Cardiac muscle cell (in vitro differentiated cells and primary cell): ENCODE measurements at regions not wholly inside any gene's neighbourhood (a gene's known extent, or its start where the extent isn't known, plus 50 kb on each side); places are given as distances from the start of the nearest gene placed in this dataset.
A peak's percentile ranks its signal among the peaks of the same experiment; 100 is the strongest.

Experiments used
- DNase-seq, 2 donors: peaks; one replicate each; pipeline versions ENCODE4 v3.0.0 to v3.0.0-alpha.2; 2010 to 2017; ENCODE audit warnings: low read depth in 1 of 2, low spot score in 1 of 2
- H3K27ac ChIP-seq: fragments of 200-600 bp; sonication (generic); 2 replicates; pipeline ENCODE4 v1.5.1; 2016
- H3K27me3 ChIP-seq: fragments of 200-600 bp; sonication (generic); 2 replicates; pipeline ENCODE4 v1.6.0; 2016; ENCODE audit warnings: control low read depth
- H3K36me3 ChIP-seq: fragments of 200-600 bp; sonication (generic); 2 replicates; pipeline ENCODE4 v1.5.1; 2016; ENCODE audit warnings: control low read depth
- H3K4me1 ChIP-seq: fragments of 200-600 bp; sonication (generic); 2 replicates; pipeline ENCODE4 v1.8.1; 2017; ENCODE audit warnings: low read depth, mild to moderate bottlenecking, mixed run types
- H3K4me3 ChIP-seq: fragments of 200-600 bp; sonication (generic); 2 replicates; pipeline ENCODE4 v1.5.1; 2016; ENCODE audit warnings: mild to moderate bottlenecking
- H3K9me3 ChIP-seq: fragments of 200-600 bp; sonication (generic); 2 replicates; pipeline ENCODE4 v1.5.1; 2017; ENCODE audit warnings: low read depth, mild to moderate bottlenecking, control low read depth
- CTCF ChIP-seq: IDR thresholded peaks from 2 replicates; pipeline ENCODE4 v1.5.1; 2012; ENCODE audit warnings: low read depth, mild to moderate bottlenecking, low read length

- TF ChIP-seq CTCF = no peak
- Histone ChIP-seq H3K4me1 (peaks cover 4% of the 10 kb centered on the region), H3K27ac (no peak overlapping the region), H3K9me3 (no peaks in the 10 kb centered on the region), H3K27me3 (no peaks in the 10 kb centered on the region), H3K36me3 (no peaks in the 10 kb centered on the region), H3K4me3 (no peak overlapping the region)
- no peak for DNase-seq
Observed at GRCh38 chr10:129231821-129232220, 235.2 kb upstream of the MGMT start.

GRCh38 chr10:129233351-129234148 is 233.5 kb upstream of the MGMT start:
- peak in 1 of 2 donors; percentile 56 for DNase-seq
- Histone ChIP-seq H3K36me3 (no peaks in the 10 kb centered on the region), H3K4me3 (no peak overlapping the region), H3K9me3 (no peaks in the 10 kb centered on the region), H3K4me1 (peaks cover 4% of the 10 kb centered on the region), H3K27ac (no peak overlapping the region), H3K27me3 (no peaks in the 10 kb centered on the region)
- no peak for TF ChIP-seq CTCF

GRCh38 chr10:129236274-129236691 is 230.8 kb upstream of the MGMT start:
- no peak overlapping the region for H3K27ac ChIP-seq
- no peaks in the 10 kb centered on the region for H3K9me3 ChIP-seq
- DNase-seq = no peak
- peaks cover 4% of the 10 kb centered on the region for H3K4me1 ChIP-seq
- no peak overlapping the region for H3K4me3 ChIP-seq
- no peak for TF ChIP-seq CTCF
- H3K27me3 ChIP-seq = no peaks in the 10 kb centered on the region
- H3K36me3 ChIP-seq = no peaks in the 10 kb centered on the region

- Histone ChIP-seq H3K27ac (no peak overlapping the region), H3K4me3 (no peak overlapping the region), H3K27me3 (no peaks in the 10 kb centered on the region), H3K9me3 (no peaks in the 10 kb centered on the region), H3K4me1 (no peaks in the 10 kb centered on the region), H3K36me3 (no peaks in the 10 kb centered on the region)
- DNase-seq = no peak
- TF ChIP-seq CTCF = no peak
Observed at GRCh38 chr10:129241461-129241860, 225.6 kb upstream of the MGMT start.

GRCh38 chr10:129244298-129244697 is 222.7 kb upstream of the MGMT start:
- Histone ChIP-seq H3K9me3 (no peaks in the 10 kb centered on the region), H3K27ac (no peak overlapping the region), H3K4me3 (no peak overlapping the region), H3K27me3 (no peaks in the 10 kb centered on the region), H3K36me3 (no peaks in the 10 kb centered on the region), H3K4me1 (no peaks in the 10 kb centered on the region)
- no peak for DNase-seq
- no peak for TF ChIP-seq CTCF
